ENCODE measurements at regions not wholly inside any gene's neighbourhood (a gene's known extent, or its start where the extent isn't known, plus 50 kb on each side); places are given as distances from the start of the nearest gene placed in this dataset.
A peak's percentile ranks its signal among the peaks of the same experiment; 100 is the strongest.
"Not testable (repeated sequence)": the region's sequence is repeated elsewhere in the genome, so short reads cannot be mapped to it uniquely, and the experiment has no call there.

- no peak for DNase-seq
Observed at GRCh38 chrX:65610481-65610880, 57.0 kb upstream of the MSN start.

GRCh38 chrX:65610040-65610439, 57.4 kb upstream of the MSN start:
- no peak for DNase-seq

GRCh38 chrX:65609237-65609636, 58.2 kb upstream of the MSN start:
- no peak for DNase-seq

GRCh38 chrX:65608026-65608425, 59.4 kb upstream of the MSN start:
- DNase-seq = no peak

- DNase-seq = no peak
Observed at GRCh38 chrX:65607070-65607742, 60.2 kb upstream of the MSN start.

GRCh38 chrX:65602221-65602560, 65.3 kb upstream of the MSN start:
- DNase-seq = no peak

DNA sequence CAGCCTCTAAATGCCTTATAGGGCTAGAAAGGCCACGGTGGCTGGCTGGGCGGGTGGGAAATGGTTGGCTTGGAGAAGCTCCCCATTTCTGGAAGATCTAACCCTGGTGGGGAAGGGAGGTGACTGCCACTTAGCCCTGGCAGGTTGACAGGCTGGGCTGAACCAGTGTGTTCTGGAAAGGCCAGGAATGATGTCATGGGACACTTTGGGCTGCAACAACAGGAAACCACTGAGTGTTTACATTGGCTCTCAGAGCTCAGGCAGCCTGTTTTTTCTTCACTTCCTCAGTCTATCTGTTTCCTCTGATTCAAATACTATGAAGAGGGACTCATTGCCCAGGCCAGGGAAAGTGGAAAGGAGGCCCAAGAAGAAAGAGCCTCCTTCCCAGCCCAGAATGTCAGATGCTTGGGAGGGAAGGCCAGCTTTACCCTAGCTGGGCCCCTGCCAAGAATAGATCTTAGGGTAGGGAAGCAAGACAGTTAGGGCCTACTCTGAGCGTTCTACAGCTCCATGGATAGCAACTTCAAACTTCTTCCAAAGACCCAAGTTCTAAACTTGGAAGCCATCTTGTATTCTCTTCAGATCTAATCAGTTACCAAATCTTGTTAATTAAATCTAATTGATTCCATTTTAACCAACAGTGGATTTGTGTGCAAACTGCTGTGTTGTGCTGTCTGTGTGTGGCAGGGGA, 65.8 kb upstream of the MSN start:
- peak; percentile 11 for DNase-seq

- DNase-seq = no peak
Observed at GRCh38 chrX:65601126-65601525, 66.3 kb upstream of the MSN start.

DNA sequence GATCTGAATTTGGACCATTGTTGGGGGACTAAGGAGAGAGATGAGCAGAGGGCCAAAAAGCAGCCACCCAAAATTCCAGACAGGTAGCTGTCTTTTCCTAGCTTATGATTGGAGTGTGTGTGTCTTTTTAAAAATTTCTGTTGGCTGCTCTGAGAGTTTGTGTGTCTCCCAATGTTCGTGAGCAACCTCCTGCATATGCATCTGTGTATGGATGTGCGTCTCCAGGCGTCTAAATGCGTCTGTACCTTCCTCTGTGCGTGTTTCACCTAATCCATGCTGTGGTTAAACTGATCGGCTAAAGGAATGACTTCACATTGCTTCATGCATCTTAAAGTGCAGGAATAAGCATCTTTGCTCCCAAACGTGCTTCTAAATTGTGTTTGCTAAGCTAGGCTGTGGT, 65.5 kb upstream of the LAS1L start:
- DNase-seq = no peak

DNA sequence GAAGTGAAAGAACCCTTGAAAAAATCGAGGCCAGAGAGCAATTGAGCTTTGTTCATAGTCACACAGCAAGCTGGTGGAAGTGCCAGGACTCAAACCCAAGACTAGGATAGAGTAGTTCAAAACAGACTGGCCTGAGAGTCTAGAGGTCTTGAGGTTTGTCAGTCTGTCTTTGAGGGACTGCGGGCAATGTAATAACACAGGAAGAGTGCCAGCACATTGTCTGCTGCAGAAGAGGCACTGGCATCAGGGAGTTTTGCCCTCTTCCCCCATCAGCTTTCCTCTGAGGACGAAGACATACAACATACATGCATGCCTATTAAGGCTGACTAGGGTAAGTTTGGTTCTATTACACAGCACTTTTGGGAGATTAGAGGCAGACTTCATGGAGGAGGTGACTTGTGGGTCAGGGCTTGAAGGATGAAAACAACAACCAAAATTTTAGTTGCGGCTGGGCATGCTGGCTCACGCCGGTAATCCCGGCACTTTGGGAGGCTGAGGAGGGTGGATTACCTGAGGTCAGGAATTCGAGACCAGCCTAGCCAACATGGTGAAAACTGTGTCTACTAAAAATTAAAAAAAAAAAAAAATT, 64.1 kb upstream of the LAS1L start:
- DNase-seq = no peak

DNA sequence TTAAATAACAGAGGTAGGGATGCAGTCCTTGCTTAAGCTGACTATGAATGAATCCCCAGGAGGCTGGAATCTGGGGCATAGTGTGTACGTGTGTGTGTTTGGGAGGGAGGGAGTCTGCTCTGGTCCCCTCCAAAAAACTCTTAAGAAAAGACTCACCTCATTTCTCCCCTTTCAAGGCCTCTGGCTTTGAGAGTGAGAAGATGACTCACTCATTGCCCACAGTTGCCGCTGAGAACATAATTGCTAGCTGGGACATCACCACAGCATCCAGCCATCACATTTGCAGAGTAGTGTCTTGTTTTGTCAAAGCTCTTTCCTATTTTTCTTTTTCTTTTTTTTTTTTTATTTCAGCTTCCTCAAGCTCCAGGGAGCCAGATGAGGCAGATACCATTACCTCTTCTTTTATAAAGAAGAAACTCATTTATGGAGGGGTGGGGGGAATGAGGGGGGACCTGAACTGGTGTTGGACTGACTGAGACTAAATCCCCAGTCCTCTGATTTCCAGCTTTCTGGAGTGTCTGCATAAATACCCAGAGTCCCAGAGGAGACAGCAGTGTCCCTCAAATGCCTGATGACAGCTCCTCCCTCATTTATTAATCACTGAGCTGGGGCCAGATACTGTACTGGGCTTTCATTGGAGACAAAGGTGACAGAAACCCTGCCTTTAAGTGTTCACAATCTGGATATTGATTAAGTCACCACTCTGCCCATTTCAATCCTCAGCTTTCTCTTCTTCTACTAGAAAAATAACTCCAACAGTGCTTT, 61.9 kb upstream of the LAS1L start:
- no peak for DNase-seq

GRCh38 chrX:65595460-65595876, 60.9 kb upstream of the LAS1L start:
- peak; percentile 88 for DNase-seq

DNA sequence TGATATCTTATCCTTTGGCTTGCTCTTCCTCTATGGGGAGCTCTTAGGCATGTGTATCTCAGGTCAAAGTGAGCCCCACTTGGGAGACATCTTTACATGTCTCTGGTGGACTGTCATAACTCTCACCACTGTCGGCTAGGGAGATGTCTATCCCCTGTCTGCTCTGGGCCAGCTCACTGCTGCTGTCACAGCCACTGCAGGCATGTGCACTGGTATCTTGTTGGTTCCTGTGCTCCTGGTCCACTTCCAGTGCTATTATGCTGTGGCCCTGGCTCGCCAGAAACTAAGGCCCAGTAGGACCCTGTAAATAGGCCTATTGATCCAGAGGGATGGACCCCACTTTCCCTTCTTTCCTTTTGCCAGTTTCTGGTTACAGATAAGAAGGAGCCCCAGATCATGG, 56.6 kb upstream of the LAS1L start:
- no peak for DNase-seq

GRCh38 chrX:65589304-65589703, 54.7 kb upstream of the LAS1L start:
- no peak for DNase-seq

DNA sequence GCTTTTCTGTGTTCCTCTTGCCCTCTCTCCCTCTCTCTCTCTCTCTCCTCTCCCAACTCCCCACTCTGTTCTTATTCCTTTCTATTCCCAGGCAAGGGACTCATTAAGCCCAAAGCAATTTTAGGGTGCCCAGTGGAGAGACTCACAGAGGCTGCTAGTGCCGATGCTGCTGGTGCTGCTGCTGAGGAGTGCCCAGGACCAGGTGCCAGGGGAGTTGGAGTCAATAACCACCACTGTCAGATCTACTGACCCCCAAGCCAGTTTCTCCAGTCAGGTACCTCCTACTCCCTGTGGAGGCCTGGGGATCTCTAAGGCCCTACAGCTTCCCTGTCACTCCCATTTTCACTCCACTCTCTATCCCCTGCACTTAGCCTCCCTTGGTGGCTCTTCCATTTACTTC, 54.2 kb upstream of the LAS1L start:
- DNase-seq = no peak

- peak; percentile 21 for DNase-seq
Observed at GRCh38 chrX:65587616-65588526, 53.3 kb upstream of the LAS1L start.

DNA sequence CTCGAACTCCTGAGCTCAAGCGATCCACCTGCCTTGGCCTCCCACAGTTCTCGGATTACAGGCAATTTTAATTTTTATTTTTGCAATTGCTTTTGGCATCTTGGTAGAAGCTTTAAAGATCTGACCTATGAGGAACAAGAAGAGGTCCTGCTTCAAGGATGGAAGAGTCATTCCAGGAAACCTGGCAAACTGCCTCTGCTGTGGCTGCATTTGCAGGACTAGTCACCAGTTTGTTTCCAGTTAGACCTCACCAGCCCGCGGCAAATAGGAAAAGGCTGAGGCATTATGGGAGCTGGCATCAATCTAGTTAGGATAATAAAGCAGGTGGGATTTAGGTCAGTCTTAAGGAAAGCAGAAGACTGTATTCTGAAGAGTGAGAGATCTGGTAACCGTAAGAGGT, 51.9 kb upstream of the LAS1L start:
- DNase-seq = no peak

GRCh38 chrX:65585226-65585625, 50.6 kb upstream of the LAS1L start:
- not testable (repeated sequence) for DNase-seq

Data from midbrain (tissue), 1 donor.